Nephron progenitor cell (in vitro differentiated cells): ENCODE measurements at regions not wholly inside any gene's neighbourhood (a gene's known extent, or its start where the extent isn't known, plus 50 kb on each side); places are given as distances from the start of the nearest gene placed in this dataset.
"Not testable (repeated sequence)": the region's sequence is repeated elsewhere in the genome, so short reads cannot be mapped to it uniquely, and the experiment has no call there.

Experiments
- DNase-seq: peaks from one replicate; pipeline ENCODE4 v3.0.0; 2021
- H3K27ac Mint-ChIP-seq: 2 replicates; pipeline ENCODE4 v1.8.0; 2021; ENCODE audit warnings: mild to moderate bottlenecking, moderate library complexity, mixed read lengths
- H3K27me3 Mint-ChIP-seq: 2 replicates; pipeline ENCODE4 v1.8.0; 2021; ENCODE audit warnings: mild to moderate bottlenecking, low read depth, mixed read lengths; ENCODE audit not compliant: poor library complexity
- H3K36me3 Mint-ChIP-seq: 2 replicates; pipeline ENCODE4 v1.8.0; 2021; ENCODE audit warnings: low read depth, mixed read lengths
- H3K4me1 Mint-ChIP-seq: 2 replicates; pipeline ENCODE4 v1.8.0; 2021; ENCODE audit warnings: mixed read lengths
- H3K4me3 Mint-ChIP-seq: 2 replicates; pipeline ENCODE4 v1.8.0; 2021; ENCODE audit warnings: mild to moderate bottlenecking, moderate library complexity, mixed read lengths
- H3K9me3 Mint-ChIP-seq: 2 replicates; pipeline ENCODE4 v1.8.0; 2021; ENCODE audit warnings: mild to moderate bottlenecking, moderate library complexity, mixed read lengths
- CTCF ChIP-seq: fragments of 200-600 bp; sonication (generic); IDR thresholded peaks from 2 replicates; pipeline ENCODE4 v1.5.0; 2021; ENCODE audit warnings: antibody characterized with exemption

GRCh38 chr3:75272691-75273090 lies 391.4 kb upstream of the FRG2C start:
- TF ChIP-seq CTCF = no peak
- H3K4me1 Mint-ChIP-seq = no peaks in the 10 kb centered on the region
- H3K27me3 Mint-ChIP-seq = no peaks in the 10 kb centered on the region
- no peak overlapping the region for H3K4me3 Mint-ChIP-seq
- H3K36me3 Mint-ChIP-seq = no peaks in the 10 kb centered on the region
- H3K27ac Mint-ChIP-seq = no peak overlapping the region
- peaks cover 2% of the 10 kb centered on the region for H3K9me3 Mint-ChIP-seq
- no peak for DNase-seq

GRCh38 chr3:75285531-75286148 lies 378.5 kb upstream of the FRG2C start:
- H3K27ac Mint-ChIP-seq, H3K4me1 Mint-ChIP-seq, H3K27me3 Mint-ChIP-seq, H3K4me3 Mint-ChIP-seq, H3K36me3 Mint-ChIP-seq, DNase-seq: not testable (repeated sequence)
- peaks cover 14% of the 10 kb centered on the region for H3K9me3 Mint-ChIP-seq

GRCh38 chr3:75288972-75289574 lies 375.1 kb upstream of the FRG2C start:
- H3K4me1 Mint-ChIP-seq, H3K36me3 Mint-ChIP-seq, H3K4me3 Mint-ChIP-seq, H3K27ac Mint-ChIP-seq, DNase-seq: not testable (repeated sequence)
- peaks cover 15% of the 10 kb centered on the region for H3K27me3 Mint-ChIP-seq
- H3K9me3 Mint-ChIP-seq = peaks cover 15% of the 10 kb centered on the region

- peak; percentile 58 for DNase-seq
- peak; percentile 65 for TF ChIP-seq CTCF
These were observed 370.0 kb upstream of the FRG2C start for GRCh38 chr3:75294124-75294523.

GRCh38 chr3:75295013-75295412 lies 369.1 kb upstream of the FRG2C start:
- no peak for DNase-seq
- Mint-ChIP-seq H3K4me3 (no peak overlapping the region), H3K36me3 (no peaks in the 10 kb centered on the region), H3K27ac (no peak overlapping the region), H3K4me1 (peaks cover 6% of the 10 kb centered on the region), H3K27me3 (peaks cover 21% of the 10 kb centered on the region), H3K9me3 (peaks cover 18% of the 10 kb centered on the region)
- no peak for TF ChIP-seq CTCF

More at GRCh38 chr3:75294124-75294523, 370.0 kb upstream of the FRG2C start:
- Mint-ChIP-seq H3K27ac (no peak overlapping the region), H3K27me3 (peaks cover 21% of the 10 kb centered on the region), H3K36me3 (no peaks in the 10 kb centered on the region), H3K4me3 (no peak overlapping the region), H3K4me1 (peaks cover 6% of the 10 kb centered on the region), H3K9me3 (peaks cover 18% of the 10 kb centered on the region)

GRCh38 chr3:75296858-75297257 lies 367.3 kb upstream of the FRG2C start:
- no peak for DNase-seq
- H3K4me3 Mint-ChIP-seq = no peak overlapping the region
- H3K27ac Mint-ChIP-seq = no peak overlapping the region
- H3K9me3 Mint-ChIP-seq = peaks cover 14% of the 10 kb centered on the region
- peaks cover 21% of the 10 kb centered on the region for H3K27me3 Mint-ChIP-seq
- no peak for TF ChIP-seq CTCF
- peaks cover 6% of the 10 kb centered on the region for H3K4me1 Mint-ChIP-seq
- H3K36me3 Mint-ChIP-seq = no peaks in the 10 kb centered on the region

- no peak for TF ChIP-seq CTCF
- no peak overlapping the region for H3K27ac Mint-ChIP-seq
- DNase-seq = no peak
- peaks cover 9% of the 10 kb centered on the region for H3K27me3 Mint-ChIP-seq
- peaks cover 9% of the 10 kb centered on the region for H3K4me1 Mint-ChIP-seq
- H3K36me3 Mint-ChIP-seq = no peaks in the 10 kb centered on the region
- no peak overlapping the region for H3K4me3 Mint-ChIP-seq
- H3K9me3 Mint-ChIP-seq = peaks cover 14% of the 10 kb centered on the region
These were observed 363.5 kb upstream of the FRG2C start for GRCh38 chr3:75300606-75301005.

GRCh38 chr3:75301050-75301449 lies 363.1 kb upstream of the FRG2C start:
- not testable (repeated sequence) for H3K36me3 Mint-ChIP-seq, H3K27ac Mint-ChIP-seq, H3K4me1 Mint-ChIP-seq, H3K27me3 Mint-ChIP-seq, DNase-seq, H3K4me3 Mint-ChIP-seq
- H3K9me3 Mint-ChIP-seq = peaks cover 14% of the 10 kb centered on the region
